OCI-LY7 (cell line): ENCODE measurements at regions not wholly inside any gene's neighbourhood (a gene's known extent, or its start where the extent isn't known, plus 50 kb on each side); places are given as distances from the start of the nearest gene placed in this dataset.

Experiments
- CTCF ChIP-seq: fragments of 200-600 bp; sonication (generic); conservative IDR thresholded peaks from 2 replicates; pipeline ENCODE4 v1.5.1; 2014; ENCODE audit warnings: mild to moderate bottlenecking, antibody characterized with exemption, low read length, moderate library complexity, mixed read lengths
- EZH2phosphoT487 ChIP-seq: fragments of 200-600 bp; sonication (generic); IDR thresholded peaks from 2 replicates; pipeline ENCODE4 v1.6.1; 2018; ENCODE audit warnings: low read depth, borderline replicate concordance, mild to moderate bottlenecking, mixed run types, antibody characterized with exemption, low read length, moderate library complexity, mixed read lengths

GRCh38 chr9:95627802-95628201, 111.0 kb upstream of the PTCH1 start:
- TF ChIP-seq CTCF, result no peak
- TF ChIP-seq EZH2phosphoT487, result no peak
